SK-N-SH treated with all-trans-retinoic acid at 6 μM for 48 hours (cell line): ENCODE measurements at regions not wholly inside any gene's neighbourhood (a gene's known extent, or its start where the extent isn't known, plus 50 kb on each side); places are given as distances from the start of the nearest gene placed in this dataset.

Experiments used
- CSRNP3 ChIP-seq: fragments of 250-450 bp; sonication (Bioruptor Pico); IDR thresholded peaks from 2 replicates; pipeline ENCODE4 v1.5.1; 2021; ENCODE audit warnings: mild to moderate bottlenecking, moderate library complexity
- PPARA ChIP-seq: fragments of 250-450 bp; sonication (Bioruptor Pico); IDR thresholded peaks from 2 replicates; pipeline ENCODE4 v1.5.0; 2020; ENCODE audit warnings: mild to moderate bottlenecking, borderline replicate concordance

- TF ChIP-seq CSRNP3 (CRISPR knock-in tag) (no peak), PPARA (no peak)
Measured at GRCh38 chr4:175874306-175874705, 62.2 kb upstream of the GPM6A start.
